Astrocyte of the cerebellum (primary cell): ENCODE measurements at regions not wholly inside any gene's neighbourhood (a gene's known extent, or its start where the extent isn't known, plus 50 kb on each side); places are given as distances from the start of the nearest gene placed in this dataset.

ENCODE experiments used
- DNase-seq: peaks from one replicate; pipeline ENCODE4 v3.0.0-alpha.2; 2011; ENCODE audit warnings: low read depth
- H3K4me3 ChIP-seq: 2 replicates; pipeline ENCODE4 v1.5.1; 2011; ENCODE audit warnings: mild to moderate bottlenecking, low read depth, low read length, moderate library complexity
- CTCF ChIP-seq: IDR thresholded peaks from 2 replicates; pipeline ENCODE4 v1.5.1; 2012; ENCODE audit warnings: low read length, low read depth, moderate library complexity, mild to moderate bottlenecking; ENCODE audit errors: missing control alignments
- in situ Hi-C: cut with HindIII; loops from 2 replicates; pipeline ENCODE4 v1.10.0; 2017; ENCODE audit warnings: low sequenced_read_pairs

- DNase-seq: no peak
- peak; percentile 39 for TF ChIP-seq CTCF
- in situ Hi-C loops: no loop called here
- peak overlapping the region; percentile 7 for H3K4me3 ChIP-seq
These were observed 250.8 kb upstream of the RPL38 start for GRCh38 chr17:73952480-73953205.

- no peak for DNase-seq
- in situ Hi-C loops: no loop called here
- H3K4me3 ChIP-seq: no peak overlapping the region
- no peak for TF ChIP-seq CTCF
These were observed 250.1 kb upstream of the RPL38 start for GRCh38 chr17:73953206-73954033.

- H3K4me3 ChIP-seq: no peak overlapping the region
- in situ Hi-C loops: no loop called here
- TF ChIP-seq CTCF: no peak
- DNase-seq: no peak
These were observed 248.5 kb upstream of the RPL38 start for GRCh38 chr17:73954951-73955350.

GRCh38 chr17:73955616-73956015 lies 247.9 kb upstream of the RPL38 start:
- H3K4me3 ChIP-seq: no peak overlapping the region
- TF ChIP-seq CTCF: no peak
- in situ Hi-C loops: no loop called here

GRCh38 chr17:73956169-73956568 lies 247.3 kb upstream of the RPL38 start:
- no peak for DNase-seq
- in situ Hi-C loops: no loop called here
- no peak for TF ChIP-seq CTCF
- no peak overlapping the region for H3K4me3 ChIP-seq

More at GRCh38 chr17:73955616-73956015, 247.9 kb upstream of the RPL38 start:
- no peak for DNase-seq

- in situ Hi-C loops: no loop called here
- no peak for DNase-seq
- H3K4me3 ChIP-seq: no peak overlapping the region
- peak; percentile 44 for TF ChIP-seq CTCF
These were observed 246.6 kb upstream of the RPL38 start for GRCh38 chr17:73956595-73957465.
